BLaER1 (cell line): ENCODE measurements at regions not wholly inside any gene's neighbourhood (a gene's known extent, or its start where the extent isn't known, plus 50 kb on each side); places are given as distances from the start of the nearest gene placed in this dataset.
A peak's percentile ranks its signal among the peaks of the same experiment; 100 is the strongest.

Source experiments
- H3K27ac ChIP-seq: shearing (Covaris generic); formaldehyde crosslinking; 2 replicates; pipeline ENCODE4 v1.8.1; 2022
- H3K27me3 ChIP-seq: shearing (Covaris generic); formaldehyde crosslinking; 2 replicates; pipeline ENCODE4 v1.8.1; 2022
- H3K36me3 ChIP-seq: shearing (Covaris generic); formaldehyde crosslinking; 2 replicates; pipeline ENCODE4 v1.8.1; 2022
- H3K4me1 ChIP-seq: shearing (Covaris generic); formaldehyde crosslinking; 2 replicates; pipeline ENCODE4 v1.8.1; 2022
- H3K4me2 ChIP-seq: shearing (Covaris generic); formaldehyde crosslinking; 2 replicates; pipeline ENCODE4 v1.8.1; 2022
- H3K4me3 ChIP-seq: shearing (Covaris generic); formaldehyde crosslinking; 2 replicates; pipeline ENCODE4 v1.8.1; 2022
- H3K9ac ChIP-seq: shearing (Covaris generic); formaldehyde crosslinking; 2 replicates; pipeline ENCODE4 v1.8.1; 2022
- H3K9me3 ChIP-seq: shearing (Covaris generic); formaldehyde crosslinking; 2 replicates; pipeline ENCODE4 v1.8.1; 2022
- H4K20me1 ChIP-seq: shearing (Covaris generic); formaldehyde crosslinking; 2 replicates; pipeline ENCODE4 v1.8.1; 2022
- Cebpa-rat ChIP-seq: shearing (Covaris generic); IDR thresholded peaks from 2 replicates; pipeline ENCODE4 v1.8.1; 2022

DNA sequence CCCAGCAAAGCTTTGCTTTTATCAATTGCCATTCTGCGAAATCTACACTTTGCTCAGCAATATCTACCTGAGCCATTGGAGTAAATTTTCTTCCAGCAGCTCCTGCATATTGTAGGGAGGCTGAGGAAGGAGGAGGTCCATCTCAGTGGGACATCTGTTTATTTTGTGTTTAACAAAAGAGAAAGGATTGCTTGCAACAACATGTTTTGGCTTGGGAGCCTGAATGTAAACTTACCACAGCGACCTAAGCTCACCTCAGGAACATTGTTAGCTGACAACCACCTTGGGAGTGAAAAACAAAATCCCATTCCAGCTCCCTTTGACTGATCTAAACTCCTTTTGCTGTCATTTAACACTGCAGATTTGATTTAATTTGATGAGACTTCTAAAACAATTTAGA lies 356.1 kb downstream of the SS18 start:
- Histone ChIP-seq H3K4me1 (peaks cover 16% of the 10 kb centered on the region), H3K4me3 (no peak overlapping the region), H3K27me3 (no peaks in the 10 kb centered on the region), H3K9me3 (no peaks in the 10 kb centered on the region), H3K9ac (no peak overlapping the region), H3K36me3 (no peaks in the 10 kb centered on the region), H3K27ac (no peak overlapping the region), H3K4me2 (no peak overlapping the region), H4K20me1 (no peaks in the 10 kb centered on the region)
- no peak for TF ChIP-seq Cebpa-rat

- H4K20me1 ChIP-seq = no peaks in the 10 kb centered on the region
- no peak overlapping the region for H3K27ac ChIP-seq
- no peak overlapping the region for H3K9ac ChIP-seq
- H3K4me3 ChIP-seq = no peak overlapping the region
- H3K9me3 ChIP-seq = no peaks in the 10 kb centered on the region
- H3K4me2 ChIP-seq = no peak overlapping the region
- H3K36me3 ChIP-seq = no peaks in the 10 kb centered on the region
- no peaks in the 10 kb centered on the region for H3K27me3 ChIP-seq
- H3K4me1 ChIP-seq = peaks cover 9% of the 10 kb centered on the region
- no peak for TF ChIP-seq Cebpa-rat
These were observed 357.6 kb downstream of the SS18 start for GRCh38 chr18:25732862-25733261.

GRCh38 chr18:25729072-25729471 lies 361.3 kb downstream of the SS18 start:
- no peaks in the 10 kb centered on the region for H3K9me3 ChIP-seq
- no peak overlapping the region for H3K27ac ChIP-seq
- no peaks in the 10 kb centered on the region for H3K36me3 ChIP-seq
- no peaks in the 10 kb centered on the region for H4K20me1 ChIP-seq
- peaks cover 35% of the 10 kb centered on the region for H3K4me1 ChIP-seq
- no peak overlapping the region for H3K4me2 ChIP-seq
- H3K4me3 ChIP-seq = no peak overlapping the region
- H3K27me3 ChIP-seq = peaks cover 8% of the 10 kb centered on the region; the same call in 1 of the 2 replicates
- no peak overlapping the region for H3K9ac ChIP-seq
- TF ChIP-seq Cebpa-rat = no peak

DNA sequence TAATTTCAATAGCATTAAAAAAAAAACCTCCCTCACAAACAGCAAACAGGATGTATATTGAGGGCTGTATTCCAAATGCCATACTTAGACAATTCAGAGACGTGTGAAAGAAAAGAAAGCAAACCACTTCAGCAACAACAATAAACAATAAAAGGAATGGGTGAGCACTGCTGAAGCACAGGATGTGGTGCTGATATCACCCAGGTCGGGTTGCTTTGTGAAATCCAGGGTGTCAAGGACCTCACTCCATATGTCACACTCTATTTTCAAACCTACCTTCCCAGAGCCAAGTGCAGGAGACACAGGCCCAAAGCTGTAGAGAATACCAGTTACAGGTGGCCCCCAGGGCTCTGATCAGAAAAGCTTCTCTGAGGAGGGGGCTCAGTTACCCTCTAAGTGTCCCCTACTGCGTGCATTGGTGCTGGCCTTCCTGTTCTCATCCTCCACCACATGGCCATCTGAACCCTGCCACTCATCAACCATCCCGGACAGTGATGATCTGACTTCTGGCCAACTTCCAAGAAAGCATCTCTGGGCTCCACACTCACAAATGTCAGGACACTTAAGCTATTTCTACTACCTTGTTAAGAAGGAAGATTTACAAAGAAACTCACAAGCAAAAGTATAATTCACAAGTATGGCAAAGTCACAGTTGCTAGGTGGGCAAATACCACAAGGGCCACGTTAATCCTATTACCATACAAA lies 363.0 kb downstream of the SS18 start:
- Histone ChIP-seq H3K4me1 (peaks cover 40% of the 10 kb centered on the region), H3K27ac (no peak overlapping the region), H3K4me3 (no peak overlapping the region), H3K4me2 (no peak overlapping the region), H3K36me3 (no peaks in the 10 kb centered on the region), H3K9ac (no peak overlapping the region), H3K27me3 (peaks cover 8% of the 10 kb centered on the region; the same call in 1 of the 2 replicates), H4K20me1 (no peaks in the 10 kb centered on the region), H3K9me3 (no peaks in the 10 kb centered on the region; the same call in 1 of the 2 replicates)
- TF ChIP-seq Cebpa-rat = no peak

GRCh38 chr18:25726298-25726697 lies 364.1 kb downstream of the SS18 start:
- H3K27me3 ChIP-seq = peaks cover 8% of the 10 kb centered on the region; the same call in 1 of the 2 replicates
- H3K4me2 ChIP-seq = peak overlapping the region; percentile 55
- TF ChIP-seq Cebpa-rat = no peak
- peaks cover 40% of the 10 kb centered on the region for H3K4me1 ChIP-seq
- no peak overlapping the region for H3K27ac ChIP-seq
- H4K20me1 ChIP-seq = no peaks in the 10 kb centered on the region
- H3K36me3 ChIP-seq = no peaks in the 10 kb centered on the region
- H3K9ac ChIP-seq = no peak overlapping the region
- H3K4me3 ChIP-seq = no peak overlapping the region
- H3K9me3 ChIP-seq = no peaks in the 10 kb centered on the region; the same call in 1 of the 2 replicates

GRCh38 chr18:25725501-25725900 lies 364.9 kb downstream of the SS18 start:
- no peaks in the 10 kb centered on the region for H4K20me1 ChIP-seq
- no peaks in the 10 kb centered on the region for H3K36me3 ChIP-seq
- TF ChIP-seq Cebpa-rat = no peak
- H3K27me3 ChIP-seq = peaks cover 8% of the 10 kb centered on the region; the same call in 1 of the 2 replicates
- no peak overlapping the region for H3K4me3 ChIP-seq
- H3K27ac ChIP-seq = no peak overlapping the region
- H3K9ac ChIP-seq = no peak overlapping the region
- H3K4me2 ChIP-seq = peak overlapping the region; percentile 55
- no peaks in the 10 kb centered on the region; the same call in 1 of the 2 replicates for H3K9me3 ChIP-seq
- peaks cover 40% of the 10 kb centered on the region for H3K4me1 ChIP-seq

- Histone ChIP-seq H4K20me1 (no peaks in the 10 kb centered on the region), H3K9me3 (no peaks in the 10 kb centered on the region; the same call in 1 of the 2 replicates), H3K4me3 (no peak overlapping the region), H3K36me3 (no peaks in the 10 kb centered on the region), H3K27ac (no peak overlapping the region), H3K9ac (no peak overlapping the region), H3K4me1 (peaks cover 40% of the 10 kb centered on the region), H3K27me3 (peaks cover 8% of the 10 kb centered on the region; the same call in 1 of the 2 replicates), H3K4me2 (peak overlapping the region; percentile 55)
- no peak for TF ChIP-seq Cebpa-rat
These were observed 365.4 kb downstream of the SS18 start for GRCh38 chr18:25724997-25725396.

GRCh38 chr18:25724121-25724520 lies 366.3 kb downstream of the SS18 start:
- Histone ChIP-seq H3K9ac (no peak overlapping the region), H3K4me3 (no peak overlapping the region), H3K27ac (no peak overlapping the region), H4K20me1 (no peaks in the 10 kb centered on the region), H3K4me2 (peak overlapping the region; percentile 55), H3K27me3 (peaks cover 8% of the 10 kb centered on the region; the same call in 1 of the 2 replicates), H3K36me3 (no peaks in the 10 kb centered on the region), H3K4me1 (peaks cover 40% of the 10 kb centered on the region), H3K9me3 (no peaks in the 10 kb centered on the region; the same call in 1 of the 2 replicates)
- TF ChIP-seq Cebpa-rat = no peak

GRCh38 chr18:25713103-25713502 lies 361.1 kb upstream of the ZNF521 start:
- H4K20me1 ChIP-seq = no peaks in the 10 kb centered on the region
- no peaks in the 10 kb centered on the region for H3K27me3 ChIP-seq
- H3K27ac ChIP-seq = no peak overlapping the region
- peaks cover 16% of the 10 kb centered on the region for H3K4me1 ChIP-seq
- no peak for TF ChIP-seq Cebpa-rat
- H3K4me2 ChIP-seq = no peak overlapping the region
- H3K36me3 ChIP-seq = no peaks in the 10 kb centered on the region
- no peak overlapping the region for H3K9ac ChIP-seq
- H3K4me3 ChIP-seq = no peak overlapping the region
- H3K9me3 ChIP-seq = peaks cover 22% of the 10 kb centered on the region

DNA sequence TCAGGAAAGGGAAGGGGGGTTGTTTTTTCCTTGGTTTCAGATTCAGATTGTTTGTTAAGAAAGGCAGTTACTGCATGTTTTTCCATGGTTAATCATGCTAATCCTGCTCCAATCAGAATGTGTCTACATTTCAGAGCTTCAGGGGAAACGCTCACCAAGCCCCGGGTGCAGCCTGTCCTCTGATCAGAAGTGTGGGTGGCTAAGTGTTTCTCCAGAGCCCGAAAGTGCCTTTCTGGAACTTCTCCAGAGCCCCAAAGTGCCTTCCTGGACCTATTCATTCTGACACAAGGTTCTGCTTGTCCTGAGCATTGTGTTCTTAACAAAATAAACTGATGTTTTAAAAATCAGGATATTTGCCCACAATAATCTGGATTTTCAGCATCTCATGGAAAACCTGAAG lies 359.0 kb upstream of the ZNF521 start:
- no peak overlapping the region for H3K4me3 ChIP-seq
- H3K9ac ChIP-seq = no peak overlapping the region
- H3K27me3 ChIP-seq = no peaks in the 10 kb centered on the region
- peaks cover 10% of the 10 kb centered on the region for H3K9me3 ChIP-seq
- H3K4me2 ChIP-seq = peak overlapping the region; percentile 66
- peaks cover 16% of the 10 kb centered on the region for H3K4me1 ChIP-seq
- no peak for TF ChIP-seq Cebpa-rat
- H3K27ac ChIP-seq = no peak overlapping the region
- H3K36me3 ChIP-seq = no peaks in the 10 kb centered on the region
- H4K20me1 ChIP-seq = no peaks in the 10 kb centered on the region
